H1 (cell line): ENCODE measurements at regions not wholly inside any gene's neighbourhood (a gene's known extent, or its start where the extent isn't known, plus 50 kb on each side); places are given as distances from the start of the nearest gene placed in this dataset.

Experiments used
- CHD7 ChIP-seq: fragments of 300-600 bp; sonication (generic); IDR thresholded peaks from 2 replicates; pipeline ENCODE4 v1.7.1; 2012; ENCODE audit warnings: low read length, moderate library complexity, mild to moderate bottlenecking, inconsistent platforms; ENCODE audit not compliant: insufficient replicate concordance
- CREB1 ChIP-seq: IDR thresholded peaks from 2 replicates; pipeline ENCODE4 v1.6.1; 2012; ENCODE audit warnings: inconsistent platforms
- MAFK ChIP-seq: IDR thresholded peaks from 2 replicates; pipeline ENCODE4 v1.6.1; 2012; ENCODE audit warnings: low read depth, mild to moderate bottlenecking, improper control_type of control experiment, low read length
- SAP30 ChIP-seq: fragments of 300-600 bp; sonication (generic); IDR thresholded peaks from 2 replicates; pipeline ENCODE4 v1.7.1; 2012; ENCODE audit warnings: low read length, moderate library complexity, mild to moderate bottlenecking, inconsistent platforms; ENCODE audit not compliant: insufficient read depth, insufficient replicate concordance

DNA sequence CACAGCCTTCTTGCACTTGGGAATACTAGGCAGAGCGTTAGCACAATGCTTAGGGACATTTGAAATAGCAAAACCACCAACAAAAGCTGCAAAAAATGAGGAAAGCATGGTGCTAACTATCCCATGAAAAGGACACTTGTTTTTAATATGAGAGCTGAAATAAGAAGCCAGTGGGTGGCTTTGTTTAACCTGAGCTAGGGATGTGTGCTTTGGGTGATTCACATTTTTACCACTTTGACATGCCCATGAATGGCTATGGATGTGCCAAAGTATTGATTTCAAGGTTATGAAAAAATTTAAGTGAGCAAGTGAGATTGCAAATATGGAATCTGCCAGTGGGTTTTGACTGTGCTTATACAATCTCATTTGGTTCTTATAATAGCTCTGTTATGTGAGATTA, 67.3 kb downstream of the DMRT2 start (continued):
- TF ChIP-seq CREB1 (no peak), SAP30 (no peak), MAFK (no peak), CHD7 (no peak)
